ENCODE measurements at regions not wholly inside any gene's neighbourhood (a gene's known extent, or its start where the extent isn't known, plus 50 kb on each side); places are given as distances from the start of the nearest gene placed in this dataset.

DNA sequence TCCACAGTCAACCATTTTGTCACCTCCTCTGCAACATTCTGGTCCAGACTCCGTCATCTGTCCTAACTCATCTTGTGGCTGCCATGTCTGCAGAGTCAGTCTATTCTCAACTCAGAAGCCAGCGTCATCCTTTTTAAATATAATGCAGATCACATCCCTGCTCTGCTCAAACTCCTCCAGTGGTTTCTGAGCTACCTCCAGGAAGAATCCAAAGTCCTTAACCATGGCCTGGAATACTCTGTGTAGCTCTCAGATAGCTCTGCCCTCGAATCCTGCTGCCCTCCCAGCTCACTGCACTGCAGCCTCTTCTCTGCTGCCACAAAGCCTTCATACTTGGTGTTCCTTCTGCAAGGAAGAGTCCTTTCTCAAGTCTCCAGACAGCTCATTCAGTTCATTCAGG is 190.8 kb downstream of the FOXO1 start:
- Histone ChIP-seq H3K9me2 (ENCODE audit: insufficient read depth) (no peaks in the 10 kb centered on the region), H3K36me3 (ENCODE audit: insufficient read depth) (no peaks in the 10 kb centered on the region), H3K27ac (ENCODE audit: low read depth) (no peak overlapping the region), H4K20me1 (replicated peaks; ENCODE audit: insufficient read depth) (no peaks in the 10 kb centered on the region), H3K79me2 (replicated peaks; ENCODE audit: insufficient read depth) (no peaks in the 10 kb centered on the region), H3K4me1 (ENCODE audit: insufficient read depth) (peaks cover 13% of the 10 kb centered on the region), H2AFZ (no peak overlapping the region), H3K27me3 (ENCODE audit: insufficient read depth) (no peaks in the 10 kb centered on the region), H3F3A (replicated peaks; ENCODE audit: low read depth) (no peaks in the 10 kb centered on the region), H3K4me3 (no peak overlapping the region), H3K4me2 (no peak overlapping the region)
- no peak for DNase-seq (ENCODE audit: low spot score)
- H3K27ac Mint-ChIP-seq = no peak overlapping the region
- H3K4me1 Mint-ChIP-seq = peaks cover 28% of the 10 kb centered on the region
- H3K4me3 Mint-ChIP-seq = no peak overlapping the region
- no peak for ATAC-seq
- H3K9me3 Mint-ChIP-seq = no peaks in the 10 kb centered on the region; the same call in 1 of the 3 replicates
- TF ChIP-seq CREB1 (CRISPR knock-in tag; IDR thresholded peaks at IDR 0.05; ENCODE audit: low read depth) (no peak), NANOG (IDR thresholded peaks at IDR 0.05; ENCODE audit: borderline replicate concordance) (no peak), ZNF114 (CRISPR knock-in tag; IDR thresholded peaks at IDR 0.05) (no peak), POLR2AphosphoS5 (IDR thresholded peaks at IDR 0.05; ENCODE audit: low read depth) (no peak), ZNF331 (CRISPR knock-in tag; IDR thresholded peaks at IDR 0.05; ENCODE audit: low read depth) (no peak), STAT1 (IDR thresholded peaks at IDR 0.05; ENCODE audit: unreplicated experiment) (no peak), EZH2phosphoT487 (IDR thresholded peaks at IDR 0.05; ENCODE audit: unreplicated experiment) (no peak), EZH2 (IDR thresholded peaks at IDR 0.05; ENCODE audit: low read depth, unreplicated experiment) (no peak), JUNB (IDR thresholded peaks at IDR 0.05; ENCODE audit: unreplicated experiment) (no peak)
- TF ChIP-seq, protein P1, sequence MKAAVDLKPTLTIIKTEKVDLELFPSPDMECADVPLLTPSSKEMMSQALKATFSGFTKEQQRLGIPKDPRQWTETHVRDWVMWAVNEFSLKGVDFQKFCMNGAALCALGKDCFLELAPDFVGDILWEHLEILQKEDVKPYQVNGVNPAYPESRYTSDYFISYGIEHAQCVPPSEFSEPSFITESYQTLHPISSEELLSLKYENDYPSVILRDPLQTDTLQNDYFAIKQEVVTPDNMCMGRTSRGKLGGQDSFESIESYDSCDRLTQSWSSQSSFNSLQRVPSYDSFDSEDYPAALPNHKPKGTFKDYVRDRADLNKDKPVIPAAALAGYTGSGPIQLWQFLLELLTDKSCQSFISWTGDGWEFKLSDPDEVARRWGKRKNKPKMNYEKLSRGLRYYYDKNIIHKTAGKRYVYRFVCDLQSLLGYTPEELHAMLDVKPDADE (IDR thresholded peaks at IDR 0.05) = no peak
- TF ChIP-seq, protein P2, sequence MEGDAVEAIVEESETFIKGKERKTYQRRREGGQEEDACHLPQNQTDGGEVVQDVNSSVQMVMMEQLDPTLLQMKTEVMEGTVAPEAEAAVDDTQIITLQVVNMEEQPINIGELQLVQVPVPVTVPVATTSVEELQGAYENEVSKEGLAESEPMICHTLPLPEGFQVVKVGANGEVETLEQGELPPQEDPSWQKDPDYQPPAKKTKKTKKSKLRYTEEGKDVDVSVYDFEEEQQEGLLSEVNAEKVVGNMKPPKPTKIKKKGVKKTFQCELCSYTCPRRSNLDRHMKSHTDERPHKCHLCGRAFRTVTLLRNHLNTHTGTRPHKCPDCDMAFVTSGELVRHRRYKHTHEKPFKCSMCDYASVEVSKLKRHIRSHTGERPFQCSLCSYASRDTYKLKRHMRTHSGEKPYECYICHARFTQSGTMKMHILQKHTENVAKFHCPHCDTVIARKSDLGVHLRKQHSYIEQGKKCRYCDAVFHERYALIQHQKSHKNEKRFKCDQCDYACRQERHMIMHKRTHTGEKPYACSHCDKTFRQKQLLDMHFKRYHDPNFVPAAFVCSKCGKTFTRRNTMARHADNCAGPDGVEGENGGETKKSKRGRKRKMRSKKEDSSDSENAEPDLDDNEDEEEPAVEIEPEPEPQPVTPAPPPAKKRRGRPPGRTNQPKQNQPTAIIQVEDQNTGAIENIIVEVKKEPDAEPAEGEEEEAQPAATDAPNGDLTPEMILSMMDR (conservative IDR thresholded peaks at IDR 0.05; ENCODE audit: low read depth in 2 of 2) = no peak
- TF ChIP-seq, protein P3, sequence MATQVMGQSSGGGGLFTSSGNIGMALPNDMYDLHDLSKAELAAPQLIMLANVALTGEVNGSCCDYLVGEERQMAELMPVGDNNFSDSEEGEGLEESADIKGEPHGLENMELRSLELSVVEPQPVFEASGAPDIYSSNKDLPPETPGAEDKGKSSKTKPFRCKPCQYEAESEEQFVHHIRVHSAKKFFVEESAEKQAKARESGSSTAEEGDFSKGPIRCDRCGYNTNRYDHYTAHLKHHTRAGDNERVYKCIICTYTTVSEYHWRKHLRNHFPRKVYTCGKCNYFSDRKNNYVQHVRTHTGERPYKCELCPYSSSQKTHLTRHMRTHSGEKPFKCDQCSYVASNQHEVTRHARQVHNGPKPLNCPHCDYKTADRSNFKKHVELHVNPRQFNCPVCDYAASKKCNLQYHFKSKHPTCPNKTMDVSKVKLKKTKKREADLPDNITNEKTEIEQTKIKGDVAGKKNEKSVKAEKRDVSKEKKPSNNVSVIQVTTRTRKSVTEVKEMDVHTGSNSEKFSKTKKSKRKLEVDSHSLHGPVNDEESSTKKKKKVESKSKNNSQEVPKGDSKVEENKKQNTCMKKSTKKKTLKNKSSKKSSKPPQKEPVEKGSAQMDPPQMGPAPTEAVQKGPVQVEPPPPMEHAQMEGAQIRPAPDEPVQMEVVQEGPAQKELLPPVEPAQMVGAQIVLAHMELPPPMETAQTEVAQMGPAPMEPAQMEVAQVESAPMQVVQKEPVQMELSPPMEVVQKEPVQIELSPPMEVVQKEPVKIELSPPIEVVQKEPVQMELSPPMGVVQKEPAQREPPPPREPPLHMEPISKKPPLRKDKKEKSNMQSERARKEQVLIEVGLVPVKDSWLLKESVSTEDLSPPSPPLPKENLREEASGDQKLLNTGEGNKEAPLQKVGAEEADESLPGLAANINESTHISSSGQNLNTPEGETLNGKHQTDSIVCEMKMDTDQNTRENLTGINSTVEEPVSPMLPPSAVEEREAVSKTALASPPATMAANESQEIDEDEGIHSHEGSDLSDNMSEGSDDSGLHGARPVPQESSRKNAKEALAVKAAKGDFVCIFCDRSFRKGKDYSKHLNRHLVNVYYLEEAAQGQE (IDR thresholded peaks at IDR 0.05; ENCODE audit: unreplicated experiment) = no peak
- TF ChIP-seq, protein P4, sequence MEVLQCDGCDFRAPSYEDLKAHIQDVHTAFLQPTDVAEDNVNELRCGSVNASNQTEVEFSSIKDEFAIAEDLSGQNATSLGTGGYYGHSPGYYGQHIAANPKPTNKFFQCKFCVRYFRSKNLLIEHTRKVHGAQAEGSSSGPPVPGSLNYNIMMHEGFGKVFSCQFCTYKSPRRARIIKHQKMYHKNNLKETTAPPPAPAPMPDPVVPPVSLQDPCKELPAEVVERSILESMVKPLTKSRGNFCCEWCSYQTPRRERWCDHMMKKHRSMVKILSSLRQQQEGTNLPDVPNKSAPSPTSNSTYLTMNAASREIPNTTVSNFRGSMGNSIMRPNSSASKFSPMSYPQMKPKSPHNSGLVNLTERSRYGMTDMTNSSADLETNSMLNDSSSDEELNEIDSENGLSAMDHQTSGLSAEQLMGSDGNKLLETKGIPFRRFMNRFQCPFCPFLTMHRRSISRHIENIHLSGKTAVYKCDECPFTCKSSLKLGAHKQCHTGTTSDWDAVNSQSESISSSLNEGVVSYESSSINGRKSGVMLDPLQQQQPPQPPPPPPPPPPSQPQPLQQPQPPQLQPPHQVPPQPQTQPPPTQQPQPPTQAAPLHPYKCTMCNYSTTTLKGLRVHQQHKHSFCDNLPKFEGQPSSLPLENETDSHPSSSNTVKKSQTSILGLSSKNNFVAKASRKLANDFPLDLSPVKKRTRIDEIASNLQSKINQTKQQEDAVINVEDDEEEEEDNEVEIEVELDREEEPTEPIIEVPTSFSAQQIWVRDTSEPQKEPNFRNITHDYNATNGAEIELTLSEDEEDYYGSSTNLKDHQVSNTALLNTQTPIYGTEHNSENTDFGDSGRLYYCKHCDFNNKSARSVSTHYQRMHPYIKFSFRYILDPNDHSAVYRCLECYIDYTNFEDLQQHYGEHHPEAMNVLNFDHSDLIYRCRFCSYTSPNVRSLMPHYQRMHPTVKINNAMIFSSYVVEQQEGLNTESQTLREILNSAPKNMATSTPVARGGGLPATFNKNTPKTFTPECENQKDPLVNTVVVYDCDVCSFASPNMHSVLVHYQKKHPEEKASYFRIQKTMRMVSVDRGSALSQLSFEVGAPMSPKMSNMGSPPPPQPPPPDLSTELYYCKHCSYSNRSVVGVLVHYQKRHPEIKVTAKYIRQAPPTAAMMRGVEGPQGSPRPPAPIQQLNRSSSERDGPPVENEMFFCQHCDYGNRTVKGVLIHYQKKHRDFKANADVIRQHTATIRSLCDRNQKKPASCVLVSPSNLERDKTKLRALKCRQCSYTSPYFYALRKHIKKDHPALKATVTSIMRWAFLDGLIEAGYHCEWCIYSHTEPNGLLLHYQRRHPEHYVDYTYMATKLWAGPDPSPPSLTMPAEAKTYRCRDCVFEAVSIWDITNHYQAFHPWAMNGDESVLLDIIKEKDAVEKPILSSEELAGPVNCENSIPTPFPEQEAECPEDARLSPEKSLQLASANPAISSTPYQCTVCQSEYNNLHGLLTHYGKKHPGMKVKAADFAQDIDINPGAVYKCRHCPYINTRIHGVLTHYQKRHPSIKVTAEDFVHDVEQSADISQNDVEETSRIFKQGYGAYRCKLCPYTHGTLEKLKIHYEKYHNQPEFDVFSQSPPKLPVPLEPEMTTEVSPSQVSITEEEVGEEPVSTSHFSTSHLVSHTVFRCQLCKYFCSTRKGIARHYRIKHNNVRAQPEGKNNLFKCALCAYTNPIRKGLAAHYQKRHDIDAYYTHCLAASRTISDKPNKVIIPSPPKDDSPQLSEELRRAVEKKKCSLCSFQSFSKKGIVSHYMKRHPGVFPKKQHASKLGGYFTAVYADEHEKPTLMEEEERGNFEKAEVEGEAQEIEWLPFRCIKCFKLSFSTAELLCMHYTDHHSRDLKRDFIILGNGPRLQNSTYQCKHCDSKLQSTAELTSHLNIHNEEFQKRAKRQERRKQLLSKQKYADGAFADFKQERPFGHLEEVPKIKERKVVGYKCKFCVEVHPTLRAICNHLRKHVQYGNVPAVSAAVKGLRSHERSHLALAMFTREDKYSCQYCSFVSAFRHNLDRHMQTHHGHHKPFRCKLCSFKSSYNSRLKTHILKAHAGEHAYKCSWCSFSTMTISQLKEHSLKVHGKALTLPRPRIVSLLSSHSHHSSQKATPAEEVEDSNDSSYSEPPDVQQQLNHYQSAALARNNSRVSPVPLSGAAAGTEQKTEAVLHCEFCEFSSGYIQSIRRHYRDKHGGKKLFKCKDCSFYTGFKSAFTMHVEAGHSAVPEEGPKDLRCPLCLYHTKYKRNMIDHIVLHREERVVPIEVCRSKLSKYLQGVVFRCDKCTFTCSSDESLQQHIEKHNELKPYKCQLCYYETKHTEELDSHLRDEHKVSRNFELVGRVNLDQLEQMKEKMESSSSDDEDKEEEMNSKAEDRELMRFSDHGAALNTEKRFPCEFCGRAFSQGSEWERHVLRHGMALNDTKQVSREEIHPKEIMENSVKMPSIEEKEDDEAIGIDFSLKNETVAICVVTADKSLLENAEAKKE (CRISPR knock-in tag; IDR thresholded peaks at IDR 0.05) = no peak
- peaks cover 4% of the 10 kb centered on the region; the same call in 2 of the 3 replicates for H3K36me3 Mint-ChIP-seq (ENCODE audit: low read depth)
- peaks cover 2% of the 10 kb centered on the region for H3K27me3 Mint-ChIP-seq (ENCODE audit: insufficient read depth, low read depth, poor library complexity)

Measured in GM23338 (cell line).